Midbrain (tissue), 1 donor: ENCODE measurements at regions not wholly inside any gene's neighbourhood (a gene's known extent, or its start where the extent isn't known, plus 50 kb on each side); places are given as distances from the start of the nearest gene placed in this dataset.

Source experiments
- DNase-seq: peaks from one replicate; lab custom pipeline; 2025; lab: John Stamatoyannopoulos, UW

DNA sequence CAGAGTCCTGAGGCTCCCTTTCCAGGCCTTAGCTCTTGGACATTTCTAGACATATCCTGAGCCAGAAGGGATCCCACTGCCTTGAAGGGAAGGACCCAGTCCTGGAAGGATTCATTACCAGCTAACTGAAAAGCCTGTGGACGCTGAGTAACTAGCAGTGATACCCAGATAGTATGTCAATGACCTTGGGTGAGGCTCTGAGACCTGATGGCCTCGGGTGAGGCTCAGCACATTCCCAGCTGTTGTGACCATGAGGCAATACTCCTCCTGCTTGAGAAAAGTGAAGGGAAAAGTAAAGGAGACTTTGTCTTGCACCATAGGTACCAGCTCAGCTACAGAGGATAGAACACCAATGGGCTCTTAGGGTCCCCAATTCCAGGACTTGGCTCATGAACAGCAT, 268.1 kb downstream of the DKK2 start:
- DNase-seq, result no peak

DNA sequence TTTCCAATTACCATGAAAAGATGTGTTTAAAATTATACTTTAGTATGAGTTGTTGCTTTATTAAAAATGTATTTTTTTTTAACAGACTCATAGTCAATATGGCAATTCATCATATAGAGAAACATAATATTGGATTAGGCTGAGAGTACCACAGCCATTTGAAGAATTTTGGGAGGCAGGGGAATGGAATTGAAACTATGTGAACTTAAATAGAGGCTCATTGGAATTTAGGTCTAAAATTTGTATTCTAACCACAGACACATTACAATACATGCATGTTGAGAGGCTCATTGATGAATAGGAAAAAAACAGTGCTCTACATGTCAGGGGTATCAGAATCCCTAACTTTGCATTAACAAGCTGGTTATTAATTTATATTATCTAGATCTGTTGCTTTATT, 269.6 kb downstream of the DKK2 start:
- no peak for DNase-seq

- no peak for DNase-seq
These were observed 271.3 kb downstream of the DKK2 start for GRCh38 chr4:106764774-106765173.

DNA sequence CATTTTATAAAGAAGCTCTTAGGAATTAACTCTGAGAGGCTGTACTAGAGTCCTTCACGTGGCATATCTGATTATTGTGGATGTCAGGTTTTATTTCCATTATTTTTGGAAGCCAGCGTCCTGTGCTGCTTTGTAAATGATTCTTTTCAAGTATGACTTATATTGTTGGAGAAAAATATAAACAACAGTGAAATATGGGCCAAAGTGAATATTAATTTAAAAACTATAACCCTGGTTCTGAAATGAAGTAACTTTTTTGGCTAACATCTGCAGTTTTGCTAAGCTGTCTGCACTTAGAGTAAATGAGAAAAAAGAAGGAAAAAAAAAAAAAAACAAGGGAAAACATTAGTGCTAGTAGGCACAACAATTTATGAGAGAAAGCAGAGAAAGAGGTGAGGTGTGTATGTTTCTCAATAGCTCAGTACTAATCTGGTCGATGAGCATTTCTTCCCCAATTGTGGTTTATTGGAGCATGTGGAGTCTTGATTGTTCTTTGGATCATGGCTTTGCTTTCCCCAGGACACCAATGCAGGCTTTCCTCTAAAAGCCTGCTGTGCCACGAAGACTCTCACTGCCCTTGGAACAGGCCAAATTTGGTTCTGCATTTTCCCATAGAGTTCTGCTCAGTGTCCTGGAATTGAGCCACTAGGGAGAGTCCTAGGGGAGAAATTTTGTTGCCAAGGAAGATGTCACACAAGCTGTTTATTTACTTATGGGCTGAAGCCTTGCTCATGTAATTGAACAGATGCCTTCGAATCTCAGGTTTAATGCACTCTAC, 273.3 kb downstream of the DKK2 start:
- DNase-seq, result no peak

DNA sequence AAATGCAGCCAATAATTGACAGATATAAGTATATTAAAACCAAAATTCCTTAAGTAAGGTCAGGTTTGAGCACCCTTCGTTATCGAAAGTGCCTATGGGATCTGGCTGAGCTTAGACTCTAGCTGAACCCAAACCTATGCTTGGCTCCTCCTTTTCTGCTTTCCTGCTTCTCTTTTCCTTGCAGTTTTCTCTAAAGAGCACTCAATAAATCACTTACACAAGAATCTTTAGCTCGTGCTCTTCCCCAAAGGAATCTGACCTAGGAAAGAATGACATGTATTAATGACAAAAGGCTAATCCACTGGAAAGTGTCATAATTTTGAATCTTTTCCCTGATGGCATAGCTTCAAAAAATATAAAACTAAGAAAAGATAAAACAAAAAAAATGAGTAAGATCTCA, 282.7 kb downstream of the DKK2 start:
- DNase-seq, result no peak

- DNase-seq, result no peak
These were observed 289.7 kb downstream of the DKK2 start for GRCh38 chr4:106746451-106746850.

DNA sequence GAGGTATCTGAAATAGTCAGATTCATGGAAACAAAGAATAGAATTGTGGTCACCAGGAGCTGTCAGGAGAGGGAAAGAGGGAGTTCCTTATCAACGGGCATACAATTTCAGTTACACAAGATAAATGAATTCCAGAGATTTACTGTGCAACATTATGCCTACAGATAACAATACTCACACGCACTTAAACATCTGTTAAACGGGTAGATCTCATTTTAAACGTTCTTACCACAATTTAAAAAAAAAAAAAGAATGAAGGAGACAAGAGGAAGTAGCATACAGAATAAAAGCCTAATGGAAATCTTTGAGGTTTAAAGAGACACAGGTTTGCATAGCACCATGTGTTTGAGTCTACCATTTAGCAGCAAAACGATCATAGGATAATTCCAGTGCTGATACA, 298.0 kb downstream of the DKK2 start:
- DNase-seq, result no peak

DNA sequence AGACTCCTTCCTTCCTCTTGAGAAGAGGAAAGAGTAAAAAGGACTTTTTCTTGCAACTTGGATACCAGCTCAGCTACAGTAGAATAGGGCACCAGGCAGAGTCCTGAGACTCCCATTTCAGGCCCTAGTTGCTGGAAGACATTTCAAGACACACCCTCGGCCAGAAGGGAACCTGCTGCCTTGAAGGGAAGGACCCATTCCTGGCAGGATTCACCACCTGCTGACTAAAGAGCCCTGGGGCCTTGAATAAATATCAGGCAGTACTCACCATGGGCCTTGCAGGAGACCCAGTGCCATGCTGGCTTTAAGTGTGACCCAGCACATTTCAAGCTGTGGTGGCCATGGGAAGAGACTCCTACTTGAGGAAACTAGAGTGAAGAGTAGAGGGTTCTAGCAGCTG, 317.6 kb downstream of the DKK2 start:
- DNase-seq, result no peak

- no peak for DNase-seq
These were observed 319.0 kb downstream of the DKK2 start for GRCh38 chr4:106717091-106717490.

- no peak for DNase-seq
These were observed 320.3 kb downstream of the DKK2 start for GRCh38 chr4:106715825-106716224.

GRCh38 chr4:106708464-106708816, 327.7 kb downstream of the DKK2 start:
- DNase-seq, result no peak

- DNase-seq, result no peak
These were observed 328.2 kb downstream of the DKK2 start for GRCh38 chr4:106707776-106708463.

- no peak for DNase-seq
These were observed 331.8 kb downstream of the DKK2 start for GRCh38 chr4:106704253-106704870.

DNA sequence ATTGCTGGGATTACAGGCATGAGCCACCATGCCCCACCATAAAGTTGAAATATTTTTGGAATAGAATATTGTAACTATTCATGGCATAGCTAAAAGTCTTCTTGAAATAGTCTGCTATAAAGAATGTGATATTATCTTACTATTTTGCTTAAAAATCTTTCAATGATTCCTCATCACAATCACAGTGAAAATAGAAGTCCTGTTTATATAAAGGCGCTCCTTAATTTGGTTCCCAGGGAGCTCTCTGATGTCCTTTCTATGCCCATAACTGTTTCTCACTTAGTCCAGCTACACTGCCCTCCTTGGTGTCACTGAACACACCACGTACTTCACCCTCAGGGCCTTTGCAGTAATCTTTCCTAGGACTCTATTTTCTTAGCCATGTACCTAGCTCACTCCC, 331.7 kb upstream of the GIMD1 start:
- no peak for DNase-seq

DNA sequence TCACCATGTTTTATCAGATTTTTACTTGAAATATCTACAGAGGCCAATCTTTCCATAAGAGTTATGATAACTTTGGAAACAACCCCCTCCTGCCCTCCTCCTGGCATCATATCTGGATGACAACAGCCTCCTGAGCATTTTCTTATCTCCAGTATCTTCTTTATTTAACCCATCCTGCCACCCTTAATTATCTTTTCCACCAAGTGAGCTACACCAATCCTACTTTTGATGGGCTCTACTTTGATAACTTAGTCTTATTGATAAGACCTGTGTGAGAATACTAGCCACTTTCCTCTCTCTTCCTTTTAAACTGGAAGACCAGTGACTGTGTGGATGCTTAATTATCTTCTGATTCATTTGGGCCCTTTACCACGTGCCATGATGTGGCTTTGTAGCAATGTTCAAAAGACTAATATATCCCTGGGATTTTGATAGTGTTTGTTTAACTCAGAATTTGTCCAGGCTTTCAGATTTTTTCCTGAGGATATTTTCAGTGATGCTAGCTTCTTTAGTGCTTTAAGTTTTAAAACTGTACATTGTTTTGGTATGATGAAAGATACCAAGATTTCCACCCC, 330.1 kb upstream of the GIMD1 start:
- no peak for DNase-seq

- no peak for DNase-seq
These were observed 327.1 kb upstream of the GIMD1 start for GRCh38 chr4:106695501-106696262.

DNA sequence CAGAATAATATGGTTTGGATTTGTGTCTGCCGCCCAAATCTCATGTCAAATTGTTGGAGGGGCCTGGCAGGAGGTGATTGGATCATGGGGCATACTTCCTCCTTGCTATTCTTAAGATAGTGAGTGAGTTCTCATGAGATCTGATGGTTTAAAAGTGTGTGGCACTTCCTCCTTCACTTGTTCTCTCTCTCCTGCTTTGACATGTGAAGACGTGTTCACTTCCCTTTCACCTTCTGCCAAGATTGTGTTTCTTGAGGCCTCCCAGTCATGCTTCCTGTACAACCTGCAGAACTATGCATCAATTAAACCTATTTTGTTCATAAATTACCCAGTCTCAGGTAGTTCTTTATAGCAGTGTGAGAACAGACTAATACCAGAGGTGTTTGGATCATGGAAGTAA, 325.7 kb upstream of the GIMD1 start:
- no peak for DNase-seq

DNA sequence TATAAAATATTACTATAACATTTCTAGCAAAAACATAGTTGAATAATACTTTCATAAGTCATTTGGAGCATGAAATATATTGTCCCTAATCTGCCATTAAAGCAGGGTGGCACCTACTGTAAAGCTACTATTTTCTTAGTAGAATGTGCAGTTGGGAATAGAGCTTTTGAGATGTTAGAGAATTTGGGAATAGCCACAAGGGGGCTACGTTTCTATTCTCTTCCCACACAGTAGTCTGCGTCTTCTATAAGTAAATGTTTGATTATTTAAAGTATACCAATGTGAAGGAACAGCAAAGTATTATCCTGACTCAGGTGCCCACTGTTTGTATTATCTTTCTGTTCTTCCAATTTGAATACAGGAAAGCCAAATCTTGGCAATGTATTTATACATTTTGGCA, 323.2 kb upstream of the GIMD1 start:
- DNase-seq, result no peak

DNA sequence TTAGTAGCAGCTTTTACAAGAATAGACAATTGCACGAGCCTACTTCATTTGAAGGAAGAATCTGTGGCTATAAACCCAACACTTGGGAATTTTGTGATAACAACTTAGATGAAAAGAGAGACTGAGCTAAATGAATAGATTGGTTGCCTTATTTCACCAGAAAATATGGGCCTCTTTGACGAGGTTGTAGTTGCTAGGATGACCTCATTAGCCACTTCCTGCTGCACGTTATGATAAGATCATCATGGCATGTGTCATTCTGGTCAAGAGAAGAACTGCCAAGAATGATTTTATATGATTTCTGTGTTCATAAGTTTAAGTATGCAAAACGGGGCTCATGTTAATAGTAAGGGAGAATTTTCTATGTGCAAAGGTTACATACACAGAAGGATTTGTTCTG, 321.9 kb upstream of the GIMD1 start:
- DNase-seq, result no peak

DNA sequence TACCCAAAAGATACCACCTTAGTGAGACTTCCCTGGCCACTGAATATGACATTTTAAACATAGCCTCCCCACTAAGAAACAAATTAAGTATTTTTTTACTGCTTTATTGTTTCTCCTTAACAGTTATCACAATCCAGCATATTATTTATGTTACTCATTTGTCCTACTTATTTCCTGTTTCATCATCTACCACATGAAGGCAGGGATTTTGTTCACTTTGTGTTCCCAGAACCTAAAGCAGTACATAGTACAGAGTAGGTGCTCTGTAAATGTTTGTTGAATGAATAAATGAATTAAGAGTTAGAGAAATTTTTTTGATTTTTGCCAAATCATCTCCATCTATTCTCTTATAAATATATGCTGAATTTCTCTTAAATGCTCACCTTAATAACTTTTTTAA, 318.4 kb upstream of the GIMD1 start:
- no peak for DNase-seq

DNA sequence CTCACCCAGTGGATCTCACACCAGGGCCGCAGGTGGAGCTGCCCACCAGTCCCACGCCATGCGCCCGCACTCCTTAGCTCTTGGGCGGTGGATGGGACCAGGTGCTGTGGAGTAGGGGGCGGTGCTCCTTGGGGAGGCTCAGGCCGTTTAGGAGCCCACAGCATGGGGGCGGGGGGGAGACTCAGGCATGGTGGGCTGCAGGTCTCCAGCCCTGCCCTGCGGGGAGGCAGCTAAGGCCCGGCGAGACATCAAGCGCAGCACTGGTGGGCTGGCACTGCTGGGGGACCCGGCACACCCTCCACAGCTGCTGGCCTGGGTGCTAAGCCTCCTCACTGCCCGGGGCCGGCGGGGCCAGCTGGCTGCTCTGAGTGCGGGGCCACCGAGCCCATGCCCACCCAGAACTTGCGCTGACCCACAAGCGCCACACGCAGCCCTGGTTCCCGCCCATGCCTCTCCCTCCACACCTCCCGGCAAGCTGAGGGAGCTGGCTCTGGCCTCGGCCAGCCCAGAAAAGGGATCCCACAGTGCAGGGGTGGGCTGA, 312.9 kb upstream of the GIMD1 start:
- DNase-seq, result no peak

DNA sequence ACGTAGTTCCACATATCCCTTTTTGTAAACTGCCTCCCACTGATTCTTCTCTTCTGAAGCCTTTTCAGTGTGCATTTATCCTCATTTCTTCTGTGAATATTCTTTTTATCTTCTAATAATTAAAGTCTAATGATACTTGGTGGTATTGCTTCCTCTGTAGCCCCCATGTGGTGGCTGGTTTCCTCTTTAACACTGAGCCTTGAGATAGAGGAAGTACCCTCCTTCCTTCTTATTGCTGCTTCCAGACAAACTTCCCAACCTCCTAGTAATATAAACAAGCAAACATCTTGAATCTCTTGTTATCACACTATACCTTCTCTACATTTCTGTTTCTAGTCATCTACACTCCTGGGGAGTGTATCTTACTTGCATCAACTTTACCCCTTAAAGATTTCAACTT, 310.5 kb upstream of the GIMD1 start:
- no peak for DNase-seq
